Mesendoderm (in vitro differentiated cells): ENCODE measurements at regions not wholly inside any gene's neighbourhood (a gene's known extent, or its start where the extent isn't known, plus 50 kb on each side); places are given as distances from the start of the nearest gene placed in this dataset.
A peak's percentile ranks its signal among the peaks of the same experiment; 100 is the strongest.
"Not testable (repeated sequence)": the region's sequence is repeated elsewhere in the genome, so short reads cannot be mapped to it uniquely, and the experiment has no call there.

Experiments used
- DNase-seq: peaks from one replicate; pipeline ENCODE4 v3.0.0; 2013
- H2AK5ac ChIP-seq: 2 replicates; pipeline ENCODE4 v1.6.1; 2013; ENCODE audit warnings: low read length, inconsistent platforms
- H2BK120ac ChIP-seq: 2 replicates; pipeline ENCODE4 v1.6.1; 2013; ENCODE audit warnings: low read depth, mild to moderate bottlenecking, low read length, moderate library complexity, mixed read lengths
- H2BK15ac ChIP-seq: replicated peaks from 2 replicates; pipeline ENCODE4 v1.6.1; 2013; ENCODE audit warnings: low read depth, mild to moderate bottlenecking, moderate library complexity
- H2BK5ac ChIP-seq: 2 replicates; pipeline ENCODE4 v1.6.1; 2013; ENCODE audit warnings: low read length, inconsistent platforms
- H3K18ac ChIP-seq: 2 replicates; pipeline ENCODE4 v1.6.1; 2013; ENCODE audit warnings: mild to moderate bottlenecking, low read length, mixed read lengths
- H3K23ac ChIP-seq: one replicate; pipeline ENCODE4 v1.6.1; 2013; ENCODE audit warnings: low read length
- H3K27ac ChIP-seq: 2 replicates; pipeline ENCODE4 v1.5.1; 2013; ENCODE audit warnings: low read depth, mild to moderate bottlenecking, inconsistent platforms, low read length, moderate library complexity
- H3K27me3 ChIP-seq: 2 replicates; pipeline ENCODE4 v1.6.1; 2013; ENCODE audit warnings: low read length, control low read depth, mild to moderate bottlenecking, inconsistent platforms; ENCODE audit not compliant: insufficient read depth, poor library complexity
- H3K36me3 ChIP-seq: 2 replicates; pipeline ENCODE4 v1.6.1; 2013; ENCODE audit warnings: low read length, inconsistent platforms; ENCODE audit not compliant: control insufficient read depth, insufficient read depth
- H3K4ac ChIP-seq: one replicate; pipeline ENCODE4 v1.6.1; 2013; ENCODE audit warnings: low read depth, mild to moderate bottlenecking, low read length, moderate library complexity
- H3K4me1 ChIP-seq: 2 replicates; pipeline ENCODE4 v1.6.1; 2013; ENCODE audit warnings: low read depth, low read length, inconsistent platforms; ENCODE audit not compliant: control insufficient read depth
- H3K4me2 ChIP-seq: 2 replicates; pipeline ENCODE4 v1.6.1; 2013; ENCODE audit warnings: low read length
- H3K4me3 ChIP-seq: 2 replicates; pipeline ENCODE4 v1.5.1; 2013; ENCODE audit warnings: mild to moderate bottlenecking, low read length
- H3K56ac ChIP-seq: one replicate; pipeline ENCODE4 v1.6.1; 2013; ENCODE audit warnings: low read length
- H3K79me1 ChIP-seq: 2 replicates; pipeline ENCODE4 v1.6.1; 2013; ENCODE audit warnings: low read length, inconsistent platforms
- H3K79me2 ChIP-seq: 2 replicates; pipeline ENCODE4 v1.6.1; 2013; ENCODE audit warnings: mild to moderate bottlenecking, low read length; ENCODE audit not compliant: control insufficient read depth, insufficient read depth
- H3K9ac ChIP-seq: 2 replicates; pipeline ENCODE4 v1.6.1; 2013; ENCODE audit warnings: low read length, inconsistent platforms
- H4K5ac ChIP-seq: one replicate; pipeline ENCODE4 v1.6.1; 2013; ENCODE audit warnings: low read length
- H4K8ac ChIP-seq: one replicate; pipeline ENCODE4 v1.6.1; 2013; ENCODE audit warnings: low read depth, mild to moderate bottlenecking, control low read depth, low read length, moderate library complexity
- WGBS: extraction: QIAGEN DNeasy Blood & Tissue Kit; methylation state at CpG from one replicate; pipeline ENCODE4 v1.1.7; 2013; ENCODE audit warnings: low lambda C conversion rate, missing lambda C conversion rate; ENCODE audit not compliant: insufficient coverage; ENCODE audit errors: extremely low coverage; 5-methylcytosine and 5-hydroxymethylcytosine counted together

GRCh38 chr20:48332555-48332954 is 495.2 kb downstream of the PREX1 start:
- H3K4me1 ChIP-seq = no peaks in the 10 kb centered on the region
- no peaks in the 10 kb centered on the region for H3K79me1 ChIP-seq
- no peak overlapping the region for H2BK120ac ChIP-seq
- no CpG with 5 or more reads among the region's 3 CpGs for WGBS
- H3K4ac ChIP-seq = no peak overlapping the region
- H3K27ac ChIP-seq = no peak overlapping the region
- no peak overlapping the region for H3K56ac ChIP-seq
- H3K4me3 ChIP-seq = no peak overlapping the region
- no peak overlapping the region for H3K9ac ChIP-seq
- H3K18ac ChIP-seq = no peak overlapping the region
- no peak overlapping the region for H2AK5ac ChIP-seq
- H3K4me2 ChIP-seq = no peak overlapping the region
- H3K79me2 ChIP-seq = no peaks in the 10 kb centered on the region
- H4K8ac ChIP-seq = no peak overlapping the region
- no peak overlapping the region for H3K23ac ChIP-seq
- no peaks in the 10 kb centered on the region for H3K36me3 ChIP-seq
- DNase-seq = no peak
- no peaks in the 10 kb centered on the region for H3K27me3 ChIP-seq
- H4K5ac ChIP-seq = no peak overlapping the region
- no peak overlapping the region for H2BK15ac ChIP-seq
- H2BK5ac ChIP-seq = no peak overlapping the region

DNA sequence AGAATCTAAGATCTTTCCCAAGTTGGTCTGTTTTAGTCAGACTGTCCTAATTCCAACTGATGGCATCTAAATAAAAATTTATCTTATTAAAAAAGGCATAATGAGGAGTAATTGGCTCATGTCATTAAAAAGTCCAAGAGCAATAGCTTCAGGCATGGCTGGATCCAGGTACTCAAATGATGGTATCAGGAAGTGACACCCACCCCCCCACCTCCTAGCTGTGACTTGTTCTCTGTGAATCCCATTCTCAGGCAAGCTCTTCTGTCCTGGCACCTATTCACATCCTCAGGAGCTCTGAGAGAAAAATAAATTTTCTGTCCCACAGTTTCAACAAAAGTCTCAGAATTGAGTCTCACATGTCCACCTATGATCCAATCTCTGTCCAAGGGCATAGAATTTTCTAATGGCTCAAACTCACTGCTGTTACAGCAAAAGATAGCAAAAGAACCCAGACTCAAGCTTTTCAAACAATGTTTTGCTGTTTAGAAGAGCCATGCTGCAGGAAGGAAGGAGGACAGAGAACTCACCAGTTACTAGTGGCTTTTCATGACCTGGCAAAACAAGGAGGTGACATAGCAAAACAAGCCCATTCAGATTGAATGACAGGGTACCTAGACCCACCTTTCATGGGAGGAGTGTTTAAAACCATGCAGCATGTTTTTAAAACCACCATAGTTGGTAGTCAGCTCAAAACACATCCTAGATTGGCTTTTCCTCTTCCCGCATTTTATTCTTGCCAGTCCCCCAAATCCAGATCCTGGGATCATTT is 496.1 kb downstream of the PREX1 start:
- no peak overlapping the region for H3K4me2 ChIP-seq
- H4K5ac ChIP-seq = no peak overlapping the region
- no peaks in the 10 kb centered on the region for H3K27me3 ChIP-seq
- no peaks in the 10 kb centered on the region for H3K79me2 ChIP-seq
- H3K56ac ChIP-seq = no peak overlapping the region
- H2BK5ac ChIP-seq = no peak overlapping the region
- no peak overlapping the region for H2AK5ac ChIP-seq
- H3K4me3 ChIP-seq = no peak overlapping the region
- H3K36me3 ChIP-seq = no peaks in the 10 kb centered on the region
- H3K9ac ChIP-seq = no peak overlapping the region
- no peak overlapping the region for H3K18ac ChIP-seq
- no peak overlapping the region for H4K8ac ChIP-seq
- H3K4me1 ChIP-seq = no peaks in the 10 kb centered on the region
- no peak overlapping the region for H2BK120ac ChIP-seq
- H3K79me1 ChIP-seq = no peaks in the 10 kb centered on the region
- H2BK15ac ChIP-seq = no peak overlapping the region
- no peak for DNase-seq
- no peak overlapping the region for H3K4ac ChIP-seq
- no CpG with 5 or more reads among the region's 1 CpG for WGBS
- no peak overlapping the region for H3K23ac ChIP-seq
- H3K27ac ChIP-seq = no peak overlapping the region

DNA sequence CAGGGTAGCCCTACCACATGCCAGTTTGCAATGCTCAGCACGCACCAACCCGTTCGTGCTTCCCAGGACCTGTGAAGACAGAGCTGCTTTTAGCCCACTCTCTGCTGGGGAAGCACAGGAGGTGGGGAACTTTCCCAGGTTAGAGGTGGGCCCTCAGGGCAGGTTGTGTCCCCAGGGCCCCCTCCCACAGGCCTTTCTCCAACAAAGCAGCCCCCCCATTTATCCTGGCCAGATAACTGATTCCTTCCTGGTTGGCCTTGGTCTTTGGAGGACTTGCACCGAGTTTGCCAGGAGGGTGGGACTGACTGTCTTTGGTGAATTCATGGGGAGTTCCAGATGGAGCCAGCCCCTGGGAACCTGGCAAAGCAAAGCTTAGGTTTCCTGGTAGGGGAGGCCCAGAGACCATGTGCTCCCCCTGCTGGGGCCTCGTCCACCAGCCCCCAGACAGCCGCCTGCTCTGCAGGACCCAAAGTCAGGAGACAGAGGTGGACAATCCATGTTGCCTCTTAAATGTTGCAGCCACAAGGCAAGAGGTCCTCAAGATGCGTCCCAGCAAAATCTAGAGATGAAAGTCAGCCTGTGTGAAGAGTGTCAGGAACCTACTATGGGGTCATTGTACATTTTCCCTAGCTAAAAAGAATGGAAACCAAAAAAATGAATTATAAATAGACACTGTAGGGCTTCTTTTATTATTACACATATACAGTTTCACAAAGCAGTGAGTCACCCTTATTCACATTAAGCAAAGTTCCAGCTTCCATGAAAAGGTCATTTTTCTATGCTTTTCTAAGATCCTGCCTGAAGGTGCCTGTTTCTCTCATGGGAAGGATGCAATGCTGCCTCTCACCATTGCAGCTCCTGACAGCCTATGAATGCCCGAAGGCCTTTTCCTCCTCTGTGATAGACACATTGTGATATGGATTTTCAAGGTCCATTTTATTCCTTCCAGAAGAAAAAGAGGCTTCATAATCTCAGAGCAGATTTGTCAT is 497.8 kb downstream of the PREX1 start:
- Histone ChIP-seq H3K36me3 (no peaks in the 10 kb centered on the region), H3K27ac (no peak overlapping the region), H3K4me1 (no peaks in the 10 kb centered on the region), H3K79me2 (no peaks in the 10 kb centered on the region), H3K27me3 (no peaks in the 10 kb centered on the region), H3K4me2 (no peak overlapping the region), H4K5ac (no peak overlapping the region), H2AK5ac (peak overlapping the region; percentile 15), H3K4ac (peak overlapping the region; percentile 73), H3K56ac (peak overlapping the region; percentile 25), H2BK5ac (no peak overlapping the region), H3K18ac (peak overlapping the region; percentile 15), H3K23ac (no peak overlapping the region), H3K79me1 (no peaks in the 10 kb centered on the region), H3K4me3 (no peak overlapping the region), H2BK15ac (no peak overlapping the region), H3K9ac (no peak overlapping the region), H4K8ac (no peak overlapping the region), H2BK120ac (no peak overlapping the region)
- WGBS = no CpG with 5 or more reads among the region's 8 CpGs
- DNase-seq = peak; percentile 68

- Histone ChIP-seq H3K9ac (no peak overlapping the region), H2BK15ac (no peak overlapping the region), H3K18ac (peak overlapping the region; percentile 15), H3K27ac (no peak overlapping the region), H3K56ac (peak overlapping the region; percentile 25), H3K4me3 (no peak overlapping the region), H4K8ac (no peak overlapping the region), H3K4ac (peak overlapping the region; percentile 73), H3K36me3 (no peaks in the 10 kb centered on the region), H3K23ac (no peak overlapping the region), H3K79me1 (no peaks in the 10 kb centered on the region), H3K4me2 (no peak overlapping the region), H3K79me2 (no peaks in the 10 kb centered on the region), H2AK5ac (no peak overlapping the region), H3K27me3 (no peaks in the 10 kb centered on the region), H3K4me1 (no peaks in the 10 kb centered on the region), H2BK120ac (no peak overlapping the region), H4K5ac (no peak overlapping the region), H2BK5ac (no peak overlapping the region)
- DNase-seq = no peak
- WGBS = no CpG with 5 or more reads among the region's 4 CpGs
Observed at GRCh38 chr20:48329031-48329615, 498.7 kb downstream of the PREX1 start.

- H3K4me3 ChIP-seq, H3K4me1 ChIP-seq, H3K18ac ChIP-seq, H3K23ac ChIP-seq, H3K27ac ChIP-seq, H3K79me2 ChIP-seq, H3K79me1 ChIP-seq, H4K8ac ChIP-seq, H2BK120ac ChIP-seq, H4K5ac ChIP-seq, H2BK5ac ChIP-seq, H3K4ac ChIP-seq, H2BK15ac ChIP-seq, H3K56ac ChIP-seq, H3K27me3 ChIP-seq, H3K36me3 ChIP-seq, H3K4me2 ChIP-seq, H3K9ac ChIP-seq, DNase-seq, H2AK5ac ChIP-seq: not testable (repeated sequence)
- WGBS = no CpG with 5 or more reads among the region's 8 CpGs
Observed at GRCh38 chr20:48327848-48328247, 500.0 kb downstream of the PREX1 start.
